Natural killer cell treated with Interleukin-12 subunit alpha and Interleukin-12 subunit beta and Interleukin-15 and Interleukin-18, amount 100 ng/mL, for 72 hours (primary cell): ENCODE measurements at regions not wholly inside any gene's neighbourhood (a gene's known extent, or its start where the extent isn't known, plus 50 kb on each side); places are given as distances from the start of the nearest gene placed in this dataset.

Experiments used
- ATAC-seq, 2 donors: fragments of 150-1000 bp; cut with Tn5 transposase in 1 of 2; sonication (Bioruptor Pico), chemical (Tn5 transposase) in 1 of 2; 2 replicates each; pipeline ENCODE4 v1.10.0; 2021
- DNase-seq: peaks from one replicate; pipeline ENCODE4 v3.0.0; 2022; ENCODE audit warnings: low spot score
- H3K27ac Mint-ChIP-seq, 2 donors: 1 replicate in 1 of 2; 2 replicates in 1 of 2; pipeline ENCODE4 v1.8.0; 2022; ENCODE audit warnings: mixed read lengths in 2 of 2, mild to moderate bottlenecking in 1 of 2, moderate library complexity in 1 of 2
- H3K27me3 Mint-ChIP-seq, 2 donors: 1 replicate in 1 of 2; 2 replicates in 1 of 2; pipeline ENCODE4 v1.8.0; 2022; ENCODE audit warnings: mixed read lengths in 2 of 2
- H3K36me3 Mint-ChIP-seq: one replicate; pipeline ENCODE4 v1.8.0; 2022; ENCODE audit warnings: mixed read lengths
- H3K4me1 Mint-ChIP-seq, 2 donors: 1 replicate in 1 of 2; 2 replicates in 1 of 2; pipeline ENCODE4 v1.8.0; 2022; ENCODE audit warnings: low read depth in 2 of 2, mixed read lengths in 2 of 2, mild to moderate bottlenecking in 1 of 2
- H3K4me3 Mint-ChIP-seq: one replicate; pipeline ENCODE4 v1.8.0; 2022; ENCODE audit warnings: mixed read lengths
- H3K9me3 Mint-ChIP-seq: 2 replicates; pipeline ENCODE4 v1.8.0; 2022; ENCODE audit warnings: mixed read lengths

DNA sequence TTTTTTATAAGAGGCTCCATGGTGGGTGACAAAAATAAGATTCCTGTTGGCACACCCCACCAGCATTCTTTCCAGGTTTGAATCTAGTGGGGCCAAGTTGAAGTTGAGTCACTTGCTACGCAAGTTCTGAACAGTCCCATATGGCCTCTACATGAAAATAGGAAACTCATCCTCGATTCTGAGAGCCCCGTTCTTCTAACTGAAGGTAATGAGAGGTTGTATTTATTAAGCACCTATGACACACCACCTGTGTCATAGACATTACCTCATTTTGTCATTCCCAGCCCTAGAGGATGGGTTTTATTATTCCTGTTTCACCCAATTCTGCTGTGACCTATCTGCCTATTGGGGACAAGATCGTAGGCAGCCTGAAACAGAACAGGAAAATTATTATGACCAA lies 131.7 kb downstream of the ACTL7B start:
- Mint-ChIP-seq H3K9me3 (no peaks in the 10 kb centered on the region), H3K4me1 (no peaks in the 10 kb centered on the region), H3K36me3 (no peaks in the 10 kb centered on the region), H3K27ac (no peak overlapping the region), H3K27me3 (peaks cover 0 to 16% of the 10 kb centered on the region in 2 donors), H3K4me3 (no peak overlapping the region)
- DNase-seq (no peak), ATAC-seq (no peak)

DNA sequence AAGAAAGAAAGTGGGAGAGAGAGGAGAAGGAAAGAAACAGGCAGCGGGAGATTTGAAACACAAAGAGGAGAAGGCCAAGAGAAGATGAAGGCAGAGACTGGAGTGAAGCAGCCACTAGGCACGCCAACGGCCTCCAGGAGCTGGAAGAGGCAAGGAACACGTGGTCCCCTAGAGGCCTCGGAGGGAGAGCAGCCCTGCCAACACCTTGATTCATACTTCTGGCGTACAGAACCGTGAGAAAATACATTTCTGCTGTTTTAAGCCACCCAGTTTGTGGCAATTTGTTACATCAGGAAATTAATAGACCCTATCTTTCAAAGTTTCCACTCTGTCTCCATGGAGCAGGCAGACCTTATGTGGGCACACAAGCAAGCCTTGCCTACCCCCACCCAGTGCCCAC lies 133.4 kb downstream of the ACTL7B start:
- no peak overlapping the region for H3K4me3 Mint-ChIP-seq
- no peak for DNase-seq
- ATAC-seq, result no peak
- peaks cover 4% of the 10 kb centered on the region for H3K9me3 Mint-ChIP-seq
- no peaks in the 10 kb centered on the region for H3K36me3 Mint-ChIP-seq
- H3K4me1 Mint-ChIP-seq, result no peaks in the 10 kb centered on the region
- H3K27ac Mint-ChIP-seq, result no peak overlapping the region
- H3K27me3 Mint-ChIP-seq, result peaks cover 0 to 16% of the 10 kb centered on the region in 2 donors

DNA sequence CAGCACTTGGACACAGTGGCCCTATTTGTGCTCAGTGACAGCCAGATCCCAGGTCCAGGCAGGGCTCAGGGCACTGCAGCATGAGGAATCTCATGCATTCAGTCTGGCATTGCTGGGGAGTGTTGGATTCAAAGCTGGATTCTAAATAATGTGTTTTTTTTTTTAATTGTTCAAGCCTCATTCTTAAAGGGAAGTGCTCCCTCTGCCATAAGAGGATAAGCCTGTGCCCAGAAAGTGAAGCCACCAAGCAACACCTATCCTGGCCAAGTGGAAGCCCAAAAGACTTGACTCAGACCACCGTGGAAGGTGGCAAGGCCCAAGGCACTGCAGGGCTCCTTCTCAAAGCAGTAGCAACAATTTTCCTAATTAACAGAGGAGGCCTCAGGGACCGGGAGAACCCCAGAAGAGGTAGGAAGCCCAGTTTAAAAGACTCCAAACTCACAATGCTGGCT lies 135.6 kb downstream of the ACTL7B start:
- H3K4me1 Mint-ChIP-seq, result no peaks in the 10 kb centered on the region
- no peak overlapping the region for H3K27ac Mint-ChIP-seq
- DNase-seq (no peak), ATAC-seq (no peak)
- H3K36me3 Mint-ChIP-seq, result peaks cover 6% of the 10 kb centered on the region
- H3K9me3 Mint-ChIP-seq, result peaks cover 12% of the 10 kb centered on the region
- peaks cover 0 to 15% of the 10 kb centered on the region in 2 donors for H3K27me3 Mint-ChIP-seq
- H3K4me3 Mint-ChIP-seq, result no peak overlapping the region

DNA sequence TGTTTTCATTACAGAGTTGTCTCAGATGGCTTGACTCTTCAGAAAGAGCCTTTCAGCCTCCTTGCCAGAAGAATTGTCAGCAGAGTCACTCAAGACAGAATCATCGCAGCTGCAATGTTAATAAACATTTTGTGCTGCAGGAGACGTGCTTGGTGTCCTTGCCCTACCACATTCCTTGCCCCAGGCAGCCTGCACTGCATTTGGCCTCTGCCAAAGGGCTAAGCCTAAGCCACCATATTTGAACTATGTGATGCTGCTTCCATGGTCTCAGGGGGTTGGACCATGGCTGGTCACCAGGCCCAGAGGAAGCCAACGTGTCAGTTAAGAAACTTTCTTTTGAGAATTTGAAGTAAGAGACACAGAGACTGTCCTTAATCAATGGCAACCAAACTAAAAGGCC lies 145.4 kb downstream of the ACTL7B start:
- H3K36me3 Mint-ChIP-seq, result peaks cover 4% of the 10 kb centered on the region
- DNase-seq, result no peak
- no peaks in the 10 kb centered on the region for H3K4me1 Mint-ChIP-seq
- H3K27me3 Mint-ChIP-seq, result no peaks in the 10 kb centered on the region
- no peak overlapping the region for H3K27ac Mint-ChIP-seq
- H3K4me3 Mint-ChIP-seq, result no peak overlapping the region
- ATAC-seq, result no peak
- peaks cover 3% of the 10 kb centered on the region for H3K9me3 Mint-ChIP-seq

DNA sequence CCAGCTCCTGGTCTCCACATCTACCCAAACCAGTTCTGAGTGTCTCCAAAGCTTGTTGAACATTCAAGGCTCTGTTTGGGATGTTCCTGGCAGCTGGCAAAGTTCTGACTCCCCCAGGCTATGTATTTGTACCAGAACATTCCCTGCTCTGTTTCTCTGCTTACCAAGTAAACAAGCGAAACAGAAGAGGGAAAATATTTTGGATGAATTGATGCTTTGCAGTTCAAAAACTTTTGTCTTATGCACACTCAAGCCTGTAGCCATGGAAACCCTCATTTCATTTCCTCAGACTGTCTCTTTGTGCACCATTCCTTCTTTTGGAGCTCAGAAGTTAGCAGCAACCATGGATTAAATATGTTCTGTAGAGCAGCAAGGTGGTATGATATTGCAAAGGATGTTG lies 145.8 kb downstream of the ACTL7B start:
- H3K36me3 Mint-ChIP-seq, result peaks cover 4% of the 10 kb centered on the region
- no peak for DNase-seq
- H3K4me1 Mint-ChIP-seq, result no peaks in the 10 kb centered on the region
- no peak for ATAC-seq
- H3K27me3 Mint-ChIP-seq, result no peaks in the 10 kb centered on the region
- H3K9me3 Mint-ChIP-seq, result peaks cover 3% of the 10 kb centered on the region
- no peak overlapping the region for H3K4me3 Mint-ChIP-seq
- no peak overlapping the region for H3K27ac Mint-ChIP-seq

DNA sequence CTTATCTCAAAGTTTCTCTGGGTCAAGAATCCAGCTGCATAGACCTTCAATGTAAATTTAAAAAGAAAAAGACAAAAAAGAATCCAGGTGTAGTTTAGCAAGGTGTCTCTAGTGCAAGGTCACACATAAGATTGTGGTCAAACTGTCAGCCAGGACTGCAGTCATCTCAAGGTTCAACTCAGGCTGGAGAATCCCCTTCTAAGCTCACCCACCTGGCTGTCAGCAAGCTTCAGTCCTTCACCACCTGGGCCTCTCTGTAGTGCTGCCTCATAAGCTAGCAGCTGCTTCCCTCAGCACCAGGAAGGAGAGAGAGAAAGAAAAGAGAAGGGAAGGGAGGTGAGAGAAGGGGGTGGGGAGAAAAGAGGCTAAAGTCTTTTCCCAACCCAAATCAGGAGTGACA lies 146.7 kb downstream of the ACTL7B start:
- DNase-seq, result no peak
- Mint-ChIP-seq H3K4me1 (no peaks in the 10 kb centered on the region), H3K4me3 (no peak overlapping the region), H3K27ac (no peak overlapping the region), H3K36me3 (peaks cover 4% of the 10 kb centered on the region), H3K9me3 (peaks cover 3% of the 10 kb centered on the region), H3K27me3 (no peaks in the 10 kb centered on the region)
- ATAC-seq, result no peak

DNA sequence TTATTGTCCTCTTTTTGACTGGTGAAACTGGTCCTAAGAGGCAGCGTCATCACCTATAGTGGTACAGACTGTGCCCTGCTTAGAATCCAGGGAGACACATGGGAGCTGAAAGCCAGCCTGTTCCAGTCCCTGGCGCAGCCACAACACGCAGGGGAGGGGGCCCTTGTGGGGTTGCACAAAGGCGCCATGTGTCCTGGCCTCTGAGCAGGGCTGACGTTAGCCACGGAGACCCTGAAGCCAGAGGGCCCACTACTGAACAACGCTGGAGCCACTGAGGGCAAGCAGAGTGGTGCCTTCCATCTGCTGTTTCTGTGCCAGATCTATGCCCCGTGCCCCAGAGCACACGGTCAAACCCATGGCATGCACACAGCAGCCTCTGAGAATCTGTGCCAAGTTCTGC lies 147.3 kb downstream of the ACTL7B start:
- Mint-ChIP-seq H3K27me3 (no peaks in the 10 kb centered on the region), H3K4me1 (no peaks in the 10 kb centered on the region), H3K4me3 (no peak overlapping the region), H3K27ac (no peak overlapping the region), H3K9me3 (peaks cover 3% of the 10 kb centered on the region), H3K36me3 (peaks cover 4% of the 10 kb centered on the region)
- ATAC-seq, result no peak
- no peak for DNase-seq

DNA sequence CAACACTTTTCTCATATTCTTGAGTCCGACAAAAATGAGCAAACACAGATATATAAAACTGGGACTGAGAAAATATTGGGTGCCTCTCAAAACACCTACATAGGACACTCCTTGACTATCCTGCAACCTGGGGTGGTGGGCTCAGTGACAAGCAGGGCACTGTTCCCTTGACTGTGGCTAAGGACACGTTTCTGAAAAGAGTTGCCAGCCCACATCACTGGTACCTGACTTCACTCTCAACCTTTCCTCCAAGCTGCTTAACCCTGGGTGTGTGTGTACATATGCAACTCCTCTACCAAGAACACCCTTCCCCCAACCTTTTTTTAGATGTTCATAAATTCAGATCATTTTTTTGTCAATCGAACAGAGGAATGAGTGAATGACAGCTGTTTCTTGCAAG lies 148.7 kb downstream of the ACTL7B start:
- DNase-seq (no peak), ATAC-seq (no peak)
- H3K36me3 Mint-ChIP-seq, result no peaks in the 10 kb centered on the region
- H3K4me1 Mint-ChIP-seq, result no peaks in the 10 kb centered on the region
- H3K27ac Mint-ChIP-seq, result no peak overlapping the region
- H3K9me3 Mint-ChIP-seq, result no peaks in the 10 kb centered on the region
- no peak overlapping the region for H3K4me3 Mint-ChIP-seq
- H3K27me3 Mint-ChIP-seq, result no peaks in the 10 kb centered on the region

DNA sequence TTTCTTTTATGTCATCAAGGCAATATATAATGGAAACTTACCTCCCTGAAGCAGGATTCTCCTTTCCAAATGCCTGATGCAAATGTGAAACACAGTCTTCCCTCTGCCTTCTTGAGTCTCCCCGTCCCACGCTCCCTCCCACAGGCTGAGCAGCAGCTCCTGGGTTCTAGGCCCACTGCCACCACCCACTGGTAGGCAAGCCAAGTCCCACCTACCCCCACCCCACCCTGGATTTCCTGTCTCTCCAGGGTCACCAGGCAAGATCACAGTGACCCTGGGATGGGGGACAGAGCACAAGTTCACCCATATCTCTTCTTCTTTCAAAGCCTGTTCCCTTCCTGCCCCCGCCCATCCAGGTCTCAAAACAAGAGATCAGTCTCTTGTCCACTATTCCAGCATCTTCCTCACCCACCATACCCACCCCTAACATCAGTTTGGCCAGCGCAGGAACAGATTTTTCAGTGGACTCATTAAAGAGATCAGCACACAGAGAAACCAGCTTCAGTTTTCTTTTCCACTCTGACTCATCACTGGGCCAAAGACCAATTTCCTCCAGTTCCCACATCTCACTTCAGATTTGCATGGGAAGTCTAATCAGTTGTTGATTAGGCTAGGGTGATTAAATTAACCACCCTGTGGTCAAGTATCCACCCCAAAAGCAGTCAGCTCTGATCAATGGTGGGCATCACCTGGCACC lies 151.5 kb downstream of the ACTL7B start:
- Mint-ChIP-seq H3K27me3 (no peaks in the 10 kb centered on the region), H3K27ac (no peak overlapping the region), H3K9me3 (no peaks in the 10 kb centered on the region), H3K36me3 (no peaks in the 10 kb centered on the region), H3K4me3 (no peak overlapping the region), H3K4me1 (no peaks in the 10 kb centered on the region)
- ATAC-seq (no peak), DNase-seq (no peak)

DNA sequence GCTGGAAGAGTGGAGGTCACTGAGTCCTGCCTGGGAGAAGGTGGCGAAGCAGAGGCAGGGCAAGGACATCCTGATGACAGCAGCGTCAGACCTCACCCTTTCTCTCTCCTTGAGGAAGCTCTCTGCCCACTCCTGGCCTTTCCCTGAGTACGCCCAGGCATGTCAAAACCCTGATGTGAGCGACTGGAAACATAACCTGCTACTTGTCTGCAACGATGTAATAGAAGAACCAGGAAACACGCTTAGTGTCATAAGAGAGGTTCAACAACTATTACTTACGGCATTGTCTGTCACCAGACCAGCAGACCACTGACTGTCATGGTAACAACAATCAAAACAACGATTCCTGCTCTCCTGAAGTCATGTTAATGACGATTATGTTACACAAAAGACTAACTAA lies 152.4 kb downstream of the ACTL7B start:
- H3K9me3 Mint-ChIP-seq, result no peaks in the 10 kb centered on the region
- ATAC-seq (no peak), DNase-seq (no peak)
- H3K4me1 Mint-ChIP-seq, result no peaks in the 10 kb centered on the region
- no peak overlapping the region for H3K4me3 Mint-ChIP-seq
- H3K36me3 Mint-ChIP-seq, result no peaks in the 10 kb centered on the region
- H3K27ac Mint-ChIP-seq, result no peak overlapping the region
- H3K27me3 Mint-ChIP-seq, result no peaks in the 10 kb centered on the region

DNA sequence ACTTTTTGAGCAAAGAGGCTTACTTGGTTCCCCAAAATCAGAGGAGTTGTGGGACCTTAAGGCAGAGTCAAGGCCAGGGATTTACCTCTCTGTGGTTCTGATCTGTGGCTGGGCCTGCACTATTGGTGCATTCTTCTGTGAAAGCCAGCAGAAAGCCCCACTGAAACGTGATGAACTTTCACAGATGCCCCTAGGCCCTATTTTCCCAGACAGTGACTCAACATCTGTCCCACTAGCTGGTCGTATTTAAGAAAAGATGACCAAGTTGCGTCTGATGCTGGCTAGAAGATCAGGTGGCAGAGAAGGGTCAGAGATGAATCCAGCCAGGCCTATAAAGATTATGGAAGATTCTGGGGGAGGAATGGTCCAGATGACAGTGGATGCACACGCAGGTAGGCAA lies 153.1 kb downstream of the ACTL7B start:
- Mint-ChIP-seq H3K36me3 (no peaks in the 10 kb centered on the region), H3K4me1 (no peaks in the 10 kb centered on the region), H3K4me3 (no peak overlapping the region), H3K27ac (no peak overlapping the region), H3K27me3 (no peaks in the 10 kb centered on the region), H3K9me3 (no peaks in the 10 kb centered on the region)
- DNase-seq, result no peak
- ATAC-seq, result no peak

DNA sequence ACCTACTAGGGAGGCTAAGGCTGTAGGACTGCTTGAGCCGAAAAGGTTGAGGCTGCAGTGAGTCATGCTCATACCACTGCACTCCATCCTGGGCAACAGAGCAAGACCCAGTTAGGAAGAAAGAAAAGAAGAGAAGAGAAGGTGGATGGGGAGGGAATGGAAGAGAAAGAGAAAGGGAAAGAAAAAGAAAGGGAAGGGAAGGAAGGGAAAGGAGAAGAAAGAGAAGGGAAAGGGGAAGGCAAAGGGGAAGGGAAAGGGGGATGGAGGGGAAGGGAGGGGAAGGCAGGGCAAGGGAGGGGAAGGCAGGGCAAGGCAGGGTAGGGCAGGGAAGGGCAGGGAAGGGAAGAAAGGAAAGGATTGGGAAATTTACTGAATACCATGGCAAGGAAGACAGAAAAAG lies 157.0 kb downstream of the ACTL7B start:
- Mint-ChIP-seq H3K27me3 (no peaks in the 10 kb centered on the region), H3K36me3 (no peaks in the 10 kb centered on the region), H3K4me3 (no peak overlapping the region), H3K27ac (no peak overlapping the region), H3K9me3 (peaks cover 5% of the 10 kb centered on the region), H3K4me1 (no peaks in the 10 kb centered on the region)
- ATAC-seq (no peak), DNase-seq (no peak)

DNA sequence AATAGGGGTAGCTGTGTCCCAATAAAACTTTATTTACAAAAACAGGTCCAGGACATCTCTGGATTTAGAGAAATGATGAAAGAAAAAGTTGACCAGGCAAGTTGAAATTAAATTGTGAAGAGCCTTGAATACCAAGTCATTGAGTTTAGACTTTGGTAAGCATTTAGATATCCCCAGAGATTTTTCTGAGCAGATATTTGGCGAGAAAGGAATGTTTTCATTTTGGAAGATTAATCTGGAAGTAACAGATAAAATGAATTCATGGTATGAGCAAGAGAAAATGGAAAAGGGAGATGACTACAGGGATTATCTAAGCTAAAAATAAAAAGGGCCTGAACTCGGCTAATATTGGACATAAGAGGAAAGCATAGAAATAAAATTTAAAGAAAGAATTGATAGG lies 157.6 kb downstream of the ACTL7B start:
- no peak overlapping the region for H3K27ac Mint-ChIP-seq
- DNase-seq (no peak), ATAC-seq (no peak)
- H3K9me3 Mint-ChIP-seq, result peaks cover 5% of the 10 kb centered on the region
- no peaks in the 10 kb centered on the region for H3K36me3 Mint-ChIP-seq
- H3K4me3 Mint-ChIP-seq, result no peak overlapping the region
- H3K4me1 Mint-ChIP-seq, result no peaks in the 10 kb centered on the region
- no peaks in the 10 kb centered on the region for H3K27me3 Mint-ChIP-seq

DNA sequence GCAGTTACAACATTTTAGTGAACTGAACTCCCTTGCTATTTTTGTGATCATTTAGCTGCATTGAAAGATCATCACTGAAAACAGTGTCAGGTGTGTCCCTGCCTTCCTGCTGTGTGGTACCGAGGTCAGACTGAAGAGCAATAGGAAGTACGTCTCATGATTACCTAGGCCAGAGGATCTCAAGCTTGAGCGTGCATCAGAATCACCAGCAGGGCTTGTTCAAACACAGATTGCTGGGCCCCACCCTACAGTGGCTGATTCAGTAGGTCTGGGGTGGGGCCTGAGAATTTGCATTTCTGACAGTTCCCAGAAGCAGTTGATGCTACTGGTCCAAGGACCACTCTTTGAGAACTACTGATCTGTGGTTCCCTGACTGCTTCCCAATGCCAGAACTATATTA lies 159.6 kb downstream of the ACTL7B start:
- peaks cover 5% of the 10 kb centered on the region for H3K9me3 Mint-ChIP-seq
- no peaks in the 10 kb centered on the region for H3K4me1 Mint-ChIP-seq
- ATAC-seq, result no peak
- H3K36me3 Mint-ChIP-seq, result no peaks in the 10 kb centered on the region
- no peaks in the 10 kb centered on the region for H3K27me3 Mint-ChIP-seq
- no peak for DNase-seq
- H3K27ac Mint-ChIP-seq, result no peak overlapping the region
- no peak overlapping the region for H3K4me3 Mint-ChIP-seq

DNA sequence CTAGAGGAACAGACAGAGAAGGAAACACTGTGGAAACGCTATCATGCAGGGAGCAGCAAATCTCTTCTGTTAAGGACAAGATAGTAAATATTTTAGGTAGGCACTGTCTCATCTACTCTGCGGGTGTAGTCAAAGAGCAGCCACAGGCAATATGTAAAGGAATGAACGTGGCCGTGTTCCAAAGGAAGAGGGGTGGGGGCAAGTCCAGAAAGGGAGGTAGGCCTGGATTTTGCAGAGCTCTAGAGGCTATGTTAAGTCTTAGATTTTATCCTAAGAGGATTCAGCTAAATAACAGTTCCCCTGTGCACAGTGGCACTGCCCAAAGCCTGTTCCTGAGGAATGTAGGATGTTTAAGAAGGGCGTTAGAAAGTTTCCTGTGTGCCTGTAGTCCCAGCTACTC lies 161.6 kb downstream of the ACTL7B start:
- no peaks in the 10 kb centered on the region for H3K27me3 Mint-ChIP-seq
- ATAC-seq, result no peak
- no peak overlapping the region for H3K4me3 Mint-ChIP-seq
- H3K36me3 Mint-ChIP-seq, result no peaks in the 10 kb centered on the region
- no peak for DNase-seq
- no peak overlapping the region for H3K27ac Mint-ChIP-seq
- H3K4me1 Mint-ChIP-seq, result no peaks in the 10 kb centered on the region
- H3K9me3 Mint-ChIP-seq, result peaks cover 5% of the 10 kb centered on the region
